ENCODE measurements at regions not wholly inside any gene's neighbourhood (a gene's known extent, or its start where the extent isn't known, plus 50 kb on each side); places are given as distances from the start of the nearest gene placed in this dataset.
A peak's percentile ranks its signal among the peaks of the same experiment; 100 is the strongest.

- no peak for DNase-seq (ENCODE audit: low read depth)
Measured at GRCh38 chr3:167895684-167896083, 160.2 kb downstream of the SERPINI1 start.

DNA sequence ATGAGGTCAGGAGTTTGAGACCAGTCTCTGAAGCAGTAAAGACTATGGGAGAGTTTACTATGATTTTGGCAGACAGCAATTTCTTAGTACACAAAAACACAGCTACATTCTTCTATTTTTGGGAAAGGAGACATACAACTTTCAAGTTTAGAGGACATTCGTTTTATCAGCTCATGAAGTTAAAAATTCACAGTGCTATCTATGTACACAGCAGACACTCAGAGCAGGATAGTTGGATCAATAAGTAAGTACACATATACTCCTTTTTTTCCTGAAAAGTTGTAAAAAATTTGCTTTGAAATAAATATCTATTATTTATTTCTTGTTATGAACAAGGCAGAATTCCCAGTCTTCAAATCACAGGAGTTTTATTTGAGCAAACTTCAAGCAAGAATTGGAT lies 159.7 kb downstream of the SERPINI1 start:
- DNase-seq (ENCODE audit: low read depth): no peak

GRCh38 chr3:167892205-167892604 lies 156.7 kb downstream of the SERPINI1 start:
- DNase-seq (ENCODE audit: low read depth): no peak

DNA sequence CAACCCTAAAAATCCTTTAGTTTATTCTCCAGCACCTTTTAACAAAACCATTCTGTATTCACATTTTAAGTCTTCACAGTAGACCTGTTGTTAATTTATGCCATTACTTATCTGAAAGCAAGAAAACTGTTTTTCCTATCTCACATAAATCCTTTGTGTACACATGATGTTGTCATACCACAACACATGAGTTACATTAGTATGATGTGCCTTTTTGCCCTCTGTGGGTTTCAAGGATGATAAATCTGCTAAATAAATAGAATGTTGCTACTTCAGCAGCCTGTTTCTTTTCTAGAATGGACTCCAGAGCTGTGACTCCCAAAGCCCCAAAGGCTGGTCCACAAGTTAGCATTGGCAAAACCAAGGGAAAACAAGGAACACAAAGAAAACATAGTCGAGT lies 151.6 kb downstream of the SERPINI1 start:
- peak; percentile 29 for DNase-seq (ENCODE audit: low read depth)

DNA sequence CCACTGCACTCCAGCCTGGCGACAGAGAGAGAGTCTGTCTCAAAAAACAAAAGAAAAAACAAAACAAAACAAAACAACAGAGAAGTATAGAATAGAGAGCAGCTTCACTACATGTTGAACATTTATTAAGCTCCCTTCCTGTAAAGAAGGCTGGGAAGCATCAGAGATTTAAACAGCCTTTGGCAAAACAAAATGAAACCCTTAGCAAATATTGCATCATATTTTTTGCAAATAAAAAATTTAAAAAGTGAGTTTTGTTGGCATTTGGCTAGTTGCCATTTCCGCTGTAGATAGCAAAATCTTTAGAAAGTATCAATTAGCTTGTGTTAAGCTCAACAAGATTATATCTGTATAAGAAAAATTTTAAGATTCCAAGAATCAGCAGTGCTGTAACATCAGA lies 151.2 kb downstream of the SERPINI1 start:
- DNase-seq (ENCODE audit: low read depth): no peak

DNA sequence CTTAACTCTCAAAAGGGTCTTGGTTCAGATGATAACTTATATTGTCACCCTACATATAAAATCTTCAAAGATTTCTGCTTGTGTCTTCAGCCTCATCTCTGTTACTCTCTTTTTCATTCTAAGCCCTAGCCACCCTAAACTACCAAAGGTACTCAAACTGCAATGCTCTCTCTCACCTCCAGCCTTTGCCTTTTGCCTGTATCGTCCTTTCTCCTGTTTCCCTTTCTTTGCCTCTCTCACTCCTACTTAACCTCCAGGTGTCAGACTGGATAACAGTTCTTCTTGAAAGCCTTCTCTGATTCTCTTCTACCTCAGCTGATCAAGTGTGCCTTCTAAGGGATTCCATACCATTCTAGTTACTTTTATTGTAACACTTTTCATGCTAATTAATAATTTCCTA lies 149.8 kb downstream of the SERPINI1 start:
- no peak for DNase-seq (ENCODE audit: low read depth)

- DNase-seq (ENCODE audit: low read depth): no peak
Measured at GRCh38 chr3:167884481-167884880, 149.0 kb downstream of the SERPINI1 start.

- DNase-seq (ENCODE audit: low read depth): no peak
Measured at GRCh38 chr3:167883452-167883851, 147.9 kb downstream of the SERPINI1 start.

- DNase-seq (ENCODE audit: low read depth): peak; percentile 60
Measured at GRCh38 chr3:167882057-167882667, 146.6 kb downstream of the SERPINI1 start.

DNA sequence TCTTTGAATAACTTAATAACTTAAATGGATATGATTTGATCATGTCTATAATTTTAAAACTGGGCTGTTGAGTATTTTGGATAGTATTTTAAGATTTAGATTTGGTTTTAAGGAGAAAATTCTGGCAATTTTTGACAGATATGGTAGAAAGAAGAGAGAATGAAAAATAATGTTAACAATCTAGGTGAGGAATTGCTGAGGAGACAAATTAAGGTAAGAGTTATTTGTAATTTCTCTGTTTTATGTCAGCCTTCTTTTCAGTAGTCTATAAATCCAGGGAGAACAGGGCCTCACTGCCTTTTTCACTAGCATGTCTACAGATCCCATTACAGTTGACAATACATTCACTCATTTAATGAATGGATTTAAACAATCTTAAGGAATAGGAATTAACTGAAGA lies 144.7 kb downstream of the SERPINI1 start:
- no peak for DNase-seq (ENCODE audit: low read depth)

DNA sequence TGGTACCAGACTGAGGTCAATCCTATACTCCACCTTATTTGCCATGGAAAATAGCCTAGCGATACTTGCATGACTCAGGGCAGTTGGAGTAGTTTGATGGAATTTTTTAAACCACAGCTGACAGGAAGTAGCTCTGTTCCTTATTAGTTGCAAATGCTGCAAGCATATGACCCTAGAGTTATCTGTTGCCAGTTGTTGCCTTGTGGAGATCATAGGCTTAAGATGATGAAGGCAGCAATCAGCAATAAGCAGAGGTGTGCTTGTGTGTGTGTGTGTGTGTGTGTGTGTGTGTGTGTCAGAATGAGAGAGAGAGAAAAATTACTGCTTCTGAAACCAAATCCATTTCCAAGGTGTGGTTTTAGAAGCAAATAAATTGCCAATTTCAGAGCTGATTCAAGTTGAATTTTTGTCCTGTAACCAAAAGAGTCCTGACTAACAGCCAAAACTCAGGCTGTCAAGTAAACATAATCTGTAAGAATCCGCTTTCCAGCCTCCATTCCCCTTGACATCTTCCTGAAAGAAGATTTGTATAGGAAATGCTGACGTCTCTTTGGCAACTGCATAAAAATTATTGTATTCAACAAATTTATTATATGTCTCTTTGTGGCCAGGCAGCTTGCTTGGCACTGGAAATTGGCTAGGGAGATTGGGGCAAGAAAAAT lies 141.2 kb downstream of the SERPINI1 start:
- peak; percentile 93 for DNase-seq (ENCODE audit: low read depth)
